ENCODE measurements at regions not wholly inside any gene's neighbourhood (a gene's known extent, or its start where the extent isn't known, plus 50 kb on each side); places are given as distances from the start of the nearest gene placed in this dataset.

DNA sequence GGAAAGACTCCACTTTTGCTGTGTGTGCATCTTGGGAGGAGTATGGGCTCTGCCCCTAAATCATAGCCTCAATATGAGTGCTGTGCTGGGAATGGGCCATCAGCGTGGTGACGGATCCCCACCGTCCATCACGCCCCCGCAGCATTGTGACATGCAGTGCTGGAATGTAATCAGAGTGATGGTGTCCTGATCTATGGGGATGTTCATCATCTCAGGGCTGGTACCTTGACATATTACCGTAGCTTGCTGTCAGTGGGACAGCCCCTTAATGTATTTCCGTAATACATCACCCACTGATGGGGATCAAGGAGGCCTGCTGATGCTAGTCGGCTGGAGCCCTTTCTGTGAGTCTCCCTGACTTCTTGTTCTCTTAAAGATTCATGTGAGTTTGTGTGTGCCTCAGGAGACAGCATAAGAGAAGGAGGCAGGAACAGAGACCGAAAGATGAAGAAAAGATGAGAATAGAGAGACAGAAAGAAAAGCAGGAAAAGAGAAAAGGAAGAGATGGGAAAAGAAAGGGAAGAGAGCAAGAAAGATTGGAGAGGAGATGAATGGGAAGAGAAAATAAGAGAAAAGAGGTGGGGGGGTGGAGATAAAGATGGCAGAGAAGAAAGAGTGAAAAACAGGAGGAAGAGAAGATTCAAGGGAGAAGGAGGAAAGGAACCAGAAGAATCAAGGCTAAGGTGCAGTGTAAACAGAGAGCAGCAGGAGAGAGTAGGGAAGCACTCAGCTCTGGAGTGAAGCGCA lies 183.7 kb downstream of the RPLP1 start:
- H3K27me3 ChIP-seq: no peaks in the 10 kb centered on the region
- H3K4me1 ChIP-seq: no peaks in the 10 kb centered on the region
- no peak overlapping the region for H3K27ac ChIP-seq
- intact Hi-C loops (cut with DNase I): no loop called here
- H3K9me3 ChIP-seq: no peaks in the 10 kb centered on the region
- WGBS, 2 donors: 85 to 93% methylated on average over 3 to 10 of the region's 10 CpGs
- no peak overlapping the region for H3K4me3 ChIP-seq
- no peaks in the 10 kb centered on the region for H3K36me3 ChIP-seq (replicated peaks in 1 of 2; ENCODE audit: insufficient read depth in 1 of 2, low read depth in 2 of 2)
- no peak for TF ChIP-seq POLR2A (IDR thresholded peaks at IDR 0.05)
- TF ChIP-seq CTCF (IDR thresholded peaks at IDR 0.05): no peak
- no peak for ATAC-seq
- no peak for DNase-seq

DNA sequence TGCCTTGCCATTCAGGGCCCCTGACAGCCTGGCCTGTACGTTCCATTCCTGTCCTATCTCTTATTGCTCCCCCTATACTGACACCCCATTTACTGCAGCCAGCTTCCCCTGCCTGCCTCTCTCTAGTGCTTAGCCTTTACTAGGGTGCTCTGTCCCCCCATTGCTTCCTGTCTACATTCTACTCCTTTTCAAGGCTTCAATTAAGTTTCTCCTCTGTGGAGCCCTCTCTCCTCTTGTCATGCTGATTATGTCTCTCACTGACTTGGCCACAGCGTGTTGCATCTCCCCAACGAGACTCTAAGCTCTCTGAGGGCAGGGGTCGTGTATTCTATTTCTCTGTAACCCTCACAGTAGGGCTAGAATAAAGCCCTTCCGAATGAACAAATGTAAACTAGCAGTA lies 185.2 kb downstream of the RPLP1 start:
- H3K4me3 ChIP-seq: no peak overlapping the region
- intact Hi-C loops (cut with DNase I): no loop called here
- H3K27me3 ChIP-seq: no peaks in the 10 kb centered on the region
- 91 to 92% methylated on average over 5 of the region's 5 CpGs for WGBS, 2 donors
- no peak overlapping the region for H3K27ac ChIP-seq
- DNase-seq: no peak
- H3K9me3 ChIP-seq: no peaks in the 10 kb centered on the region
- no peak for ATAC-seq
- H3K4me1 ChIP-seq: no peaks in the 10 kb centered on the region
- no peaks in the 10 kb centered on the region for H3K36me3 ChIP-seq (replicated peaks in 1 of 2; ENCODE audit: insufficient read depth in 1 of 2, low read depth in 2 of 2)
- TF ChIP-seq CTCF (IDR thresholded peaks at IDR 0.05): no peak
- no peak for TF ChIP-seq POLR2A (IDR thresholded peaks at IDR 0.05)

GRCh38 chr15:69643476-69643875 lies 190.9 kb downstream of the RPLP1 start:
- TF ChIP-seq POLR2A (IDR thresholded peaks at IDR 0.05) (no peak), CTCF (IDR thresholded peaks at IDR 0.05) (no peak)
- Histone ChIP-seq H3K4me3 (no peak overlapping the region), H3K36me3 (replicated peaks in 1 of 2; ENCODE audit: insufficient read depth in 1 of 2, low read depth in 2 of 2) (no peaks in the 10 kb centered on the region), H3K4me1 (no peaks in the 10 kb centered on the region), H3K9me3 (no peaks in the 10 kb centered on the region), H3K27me3 (no peaks in the 10 kb centered on the region), H3K27ac (no peak overlapping the region)
- WGBS, 2 donors: 88 to 97% methylated on average over 5 of the region's 5 CpGs
- ATAC-seq (no peak), DNase-seq (no peak)
- intact Hi-C loops (cut with DNase I): no loop called here

DNA sequence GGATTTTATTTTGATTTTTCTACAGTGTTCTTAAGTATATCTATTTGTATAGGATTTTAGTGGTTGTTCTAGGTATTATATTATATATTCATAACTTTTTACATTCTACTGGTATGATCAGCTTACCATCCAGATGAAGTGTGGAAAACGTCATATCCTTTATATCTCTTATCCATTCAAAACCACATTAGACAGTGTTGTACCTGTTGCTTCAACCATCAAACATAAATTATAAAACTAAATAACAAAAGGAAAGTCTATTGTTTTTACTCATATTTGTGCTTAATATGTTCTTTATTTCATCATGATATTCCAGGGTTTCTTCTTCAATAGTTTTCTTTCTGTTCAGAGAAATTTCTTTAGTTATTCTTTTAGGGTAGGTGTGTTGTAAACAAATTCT lies 191.4 kb downstream of the RPLP1 start:
- Histone ChIP-seq H3K27me3 (no peaks in the 10 kb centered on the region), H3K27ac (no peak overlapping the region), H3K4me1 (no peaks in the 10 kb centered on the region), H3K4me3 (no peak overlapping the region), H3K9me3 (no peaks in the 10 kb centered on the region), H3K36me3 (replicated peaks in 1 of 2; ENCODE audit: insufficient read depth in 1 of 2, low read depth in 2 of 2) (no peaks in the 10 kb centered on the region)
- 75% methylated on average over 1 of the region's 1 CpG for WGBS, 2 donors
- ATAC-seq (no peak), DNase-seq (no peak)
- intact Hi-C loops (cut with DNase I): no loop called here
- TF ChIP-seq CTCF (IDR thresholded peaks at IDR 0.05) (no peak), POLR2A (IDR thresholded peaks at IDR 0.05) (no peak)

- no peaks in the 10 kb centered on the region for H3K9me3 ChIP-seq
- 94 to 100% methylated on average over 1 of the region's 1 CpG for WGBS, 2 donors
- ATAC-seq (no peak), DNase-seq (no peak)
- no peak overlapping the region for H3K27ac ChIP-seq
- no peaks in the 10 kb centered on the region for H3K36me3 ChIP-seq (replicated peaks in 1 of 2; ENCODE audit: insufficient read depth in 1 of 2, low read depth in 2 of 2)
- intact Hi-C loops (cut with DNase I): no loop called here
- H3K4me3 ChIP-seq: no peak overlapping the region
- no peaks in the 10 kb centered on the region for H3K27me3 ChIP-seq
- no peaks in the 10 kb centered on the region for H3K4me1 ChIP-seq
- TF ChIP-seq POLR2A (IDR thresholded peaks at IDR 0.05) (no peak), CTCF (IDR thresholded peaks at IDR 0.05) (no peak)
Measured at GRCh38 chr15:69644876-69645275, 192.3 kb downstream of the RPLP1 start.
